SK-N-SH (cell line): ENCODE measurements at regions not wholly inside any gene's neighbourhood (a gene's known extent, or its start where the extent isn't known, plus 50 kb on each side); places are given as distances from the start of the nearest gene placed in this dataset.

ENCODE experiments used
- CTCF ChIP-seq: fragments of 200-600 bp; sonication (generic); IDR thresholded peaks from 2 replicates; pipeline ENCODE4 v1.6.1; 2017; ENCODE audit warnings: antibody characterized with exemption, mild to moderate bottlenecking, moderate library complexity
- EZH2phosphoT487 ChIP-seq: fragments of 200-600 bp; sonication (generic); IDR thresholded peaks from 2 replicates; pipeline ENCODE4 v1.6.1; 2017; ENCODE audit warnings: low read depth, mixed run types, mild to moderate bottlenecking, antibody characterized with exemption, moderate library complexity, borderline replicate concordance
- IRF3 ChIP-seq: fragments of 150-350 bp; IDR thresholded peaks from 2 replicates; pipeline ENCODE4 v1.6.1; 2016; ENCODE audit warnings: mild to moderate bottlenecking, low read depth, low read length
- JUND ChIP-seq: IDR thresholded peaks from 2 replicates; pipeline ENCODE4 v1.4.0; 2012
- POLR2AphosphoS5 ChIP-seq: IDR thresholded peaks from 2 replicates; pipeline ENCODE4 v1.6.1; 2012; ENCODE audit warnings: low read depth, low read length
- REST ChIP-seq: IDR thresholded peaks from 2 replicates; pipeline ENCODE4 v1.6.1; 2012; ENCODE audit warnings: mild to moderate bottlenecking, low read depth, low read length, moderate library complexity
- YY1 ChIP-seq: IDR thresholded peaks from 2 replicates; pipeline ENCODE4 v1.4.0; 2012; ENCODE audit warnings: low read depth, mild to moderate bottlenecking
- ZBTB33 ChIP-seq: IDR thresholded peaks from 2 replicates; pipeline ENCODE4 v1.4.0; 2012; ENCODE audit warnings: low read depth, borderline replicate concordance

GRCh38 chr2:210792000-210792399 is 235.6 kb downstream of the CPS1 start:
- TF ChIP-seq POLR2AphosphoS5: no peak
- no peak for TF ChIP-seq YY1
- no peak for TF ChIP-seq REST
- no peak for TF ChIP-seq JUND
- TF ChIP-seq CTCF: no peak
- no peak for TF ChIP-seq EZH2phosphoT487
- TF ChIP-seq IRF3: no peak
- no peak for TF ChIP-seq ZBTB33
